ENCODE measurements at regions not wholly inside any gene's neighbourhood (a gene's known extent, or its start where the extent isn't known, plus 50 kb on each side); places are given as distances from the start of the nearest gene placed in this dataset.

- no peaks in the 10 kb centered on the region for H3K36me3 ChIP-seq
- no peak overlapping the region for H3K4me3 ChIP-seq
- intact Hi-C loops (cut with DNase I) = no loop called here
- TF ChIP-seq CTCF (IDR thresholded peaks at IDR 0.05) (no peak), POLR2A (IDR thresholded peaks at IDR 0.05) (no peak), POLR2AphosphoS5 (IDR thresholded peaks at IDR 0.05) (no peak)
- no peaks in the 10 kb centered on the region for H3K27me3 ChIP-seq (replicated peaks; ENCODE audit: insufficient read depth)
- no peaks in the 10 kb centered on the region for H3K4me1 ChIP-seq (replicated peaks)
- no peak for DNase-seq (ENCODE audit: low spot score)
- WGBS = 75% methylated on average over 12 of the region's 12 CpGs
- H3K27ac ChIP-seq = no peak overlapping the region
- no peaks in the 10 kb centered on the region for H3K9me3 ChIP-seq
These were observed 147.2 kb downstream of the VEGFA start for GRCh38 chr6:43916924-43917877.

GRCh38 chr6:43915986-43916923 is 146.2 kb downstream of the VEGFA start:
- Histone ChIP-seq H3K4me1 (replicated peaks) (no peaks in the 10 kb centered on the region), H3K27me3 (replicated peaks; ENCODE audit: insufficient read depth) (no peaks in the 10 kb centered on the region), H3K4me3 (no peak overlapping the region), H3K36me3 (no peaks in the 10 kb centered on the region), H3K27ac (no peak overlapping the region), H3K9me3 (no peaks in the 10 kb centered on the region)
- no peak for TF ChIP-seq POLR2A (IDR thresholded peaks at IDR 0.05)
- TF ChIP-seq POLR2AphosphoS5 (IDR thresholded peaks at IDR 0.05) = no peak
- TF ChIP-seq CTCF (IDR thresholded peaks at IDR 0.05) = no peak
- intact Hi-C loops (cut with DNase I) = no loop called here
- WGBS = 92% methylated on average over 8 of the region's 8 CpGs
- DNase-seq (ENCODE audit: low spot score) = no peak

GRCh38 chr6:43915208-43915869 is 145.3 kb downstream of the VEGFA start:
- H3K27me3 ChIP-seq (replicated peaks; ENCODE audit: insufficient read depth) = no peaks in the 10 kb centered on the region
- intact Hi-C loops (cut with DNase I) = no loop called here
- TF ChIP-seq CTCF (IDR thresholded peaks at IDR 0.05) = no peak
- TF ChIP-seq POLR2AphosphoS5 (IDR thresholded peaks at IDR 0.05) = no peak
- TF ChIP-seq POLR2A (IDR thresholded peaks at IDR 0.05) = no peak
- no peak for DNase-seq (ENCODE audit: low spot score)
- no peaks in the 10 kb centered on the region for H3K4me1 ChIP-seq (replicated peaks)
- H3K27ac ChIP-seq = no peak overlapping the region
- H3K36me3 ChIP-seq = no peaks in the 10 kb centered on the region
- WGBS = 86% methylated on average over 7 of the region's 7 CpGs
- no peaks in the 10 kb centered on the region for H3K9me3 ChIP-seq
- H3K4me3 ChIP-seq = no peak overlapping the region

- no peaks in the 10 kb centered on the region for H3K27me3 ChIP-seq (replicated peaks; ENCODE audit: insufficient read depth)
- H3K4me1 ChIP-seq (replicated peaks) = no peaks in the 10 kb centered on the region
- no peak for DNase-seq (ENCODE audit: low spot score)
- no peaks in the 10 kb centered on the region for H3K36me3 ChIP-seq
- no peak overlapping the region for H3K27ac ChIP-seq
- 92% methylated on average over 11 of the region's 11 CpGs for WGBS
- no peak for TF ChIP-seq CTCF (IDR thresholded peaks at IDR 0.05)
- TF ChIP-seq POLR2AphosphoS5 (IDR thresholded peaks at IDR 0.05) = no peak
- TF ChIP-seq POLR2A (IDR thresholded peaks at IDR 0.05) = no peak
- intact Hi-C loops (cut with DNase I) = no loop called here
- H3K4me3 ChIP-seq = no peak overlapping the region
- H3K9me3 ChIP-seq = no peaks in the 10 kb centered on the region
These were observed 144.5 kb downstream of the VEGFA start for GRCh38 chr6:43914272-43915147.

Measured in prostate gland (tissue), 2 donors.